Glutamatergic neuron (in vitro differentiated cells): ENCODE measurements at regions not wholly inside any gene's neighbourhood (a gene's known extent, or its start where the extent isn't known, plus 50 kb on each side); places are given as distances from the start of the nearest gene placed in this dataset.

ENCODE experiments used
- DNase-seq: peaks from one replicate; pipeline ENCODE4 v3.0.0; 2022
- H3K27ac Mint-ChIP-seq: one replicate; pipeline ENCODE4 v1.8.0; 2020; ENCODE audit warnings: mild to moderate bottlenecking, mixed read lengths, inconsistent platforms; ENCODE audit not compliant: unreplicated experiment
- H3K27me3 Mint-ChIP-seq: one replicate; pipeline ENCODE4 v1.8.0; 2020; ENCODE audit warnings: mild to moderate bottlenecking, moderate library complexity, mixed read lengths, inconsistent platforms; ENCODE audit not compliant: unreplicated experiment
- H3K36me3 Mint-ChIP-seq: one replicate; pipeline ENCODE4 v1.8.0; 2020; ENCODE audit warnings: mild to moderate bottlenecking, mixed read lengths, inconsistent platforms; ENCODE audit not compliant: unreplicated experiment
- H3K4me1 Mint-ChIP-seq: one replicate; pipeline ENCODE4 v1.8.0; 2020; ENCODE audit warnings: mild to moderate bottlenecking, low read depth, mixed read lengths, inconsistent platforms; ENCODE audit not compliant: unreplicated experiment
- H3K4me3 Mint-ChIP-seq: one replicate; pipeline ENCODE4 v1.8.0; 2020; ENCODE audit warnings: mild to moderate bottlenecking, mixed read lengths, inconsistent platforms; ENCODE audit not compliant: unreplicated experiment
- H3K9me3 Mint-ChIP-seq: one replicate; pipeline ENCODE4 v1.8.0; 2020; ENCODE audit warnings: mild to moderate bottlenecking, moderate library complexity, mixed read lengths, inconsistent platforms; ENCODE audit not compliant: unreplicated experiment
- CTCF ChIP-seq: fragments of 200-600 bp; sonication (generic); IDR thresholded peaks from one replicate; pipeline ENCODE4 v1.5.0; 2021; ENCODE audit not compliant: partially characterized antibody, unreplicated experiment

DNA sequence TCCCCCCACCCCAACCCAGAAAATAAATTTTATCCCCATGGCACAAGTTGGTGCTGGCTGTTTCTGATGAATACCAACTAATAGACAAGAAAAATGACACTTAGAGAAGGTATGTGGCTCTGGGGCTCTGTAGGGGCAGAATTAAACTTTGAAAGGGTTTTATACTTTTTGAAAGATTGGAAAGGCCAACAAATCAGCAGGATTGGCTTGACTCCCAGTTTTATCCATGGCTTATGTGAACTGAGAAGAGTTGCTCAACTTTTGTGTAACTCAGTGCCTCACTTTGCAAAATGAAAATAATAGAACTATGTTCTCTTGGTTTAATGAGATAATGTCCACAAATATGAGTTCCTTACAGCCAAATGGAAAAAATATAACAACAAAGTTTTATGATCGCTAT is 288.9 kb upstream of the KIF2A start:
- no peak for TF ChIP-seq CTCF
- DNase-seq: no peak
- no peaks in the 10 kb centered on the region for H3K9me3 Mint-ChIP-seq
- no peaks in the 10 kb centered on the region for H3K36me3 Mint-ChIP-seq
- no peaks in the 10 kb centered on the region for H3K4me1 Mint-ChIP-seq
- no peak overlapping the region for H3K27ac Mint-ChIP-seq
- no peak overlapping the region for H3K4me3 Mint-ChIP-seq
- no peaks in the 10 kb centered on the region for H3K27me3 Mint-ChIP-seq

DNA sequence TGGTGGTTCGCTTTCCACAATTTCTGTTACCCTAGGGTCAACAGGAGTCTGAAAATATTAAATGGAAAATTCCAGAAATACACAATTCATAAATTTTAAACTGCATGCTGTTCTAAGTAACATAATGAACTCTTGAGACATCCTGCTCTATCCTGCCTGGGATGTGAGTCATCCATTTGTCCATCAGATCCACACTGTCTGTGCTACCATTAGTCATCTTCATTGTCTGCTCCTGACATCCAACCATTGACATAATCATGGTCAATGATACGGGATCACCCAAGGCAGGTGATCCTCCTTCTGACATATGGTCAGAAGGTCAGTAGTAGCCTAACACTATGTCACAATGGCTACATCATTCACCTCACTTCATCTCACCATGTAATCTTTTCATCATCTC is 276.7 kb upstream of the KIF2A start:
- Mint-ChIP-seq H3K27me3 (peaks cover 1% of the 10 kb centered on the region), H3K9me3 (peaks cover 2% of the 10 kb centered on the region), H3K27ac (no peak overlapping the region), H3K4me3 (no peak overlapping the region), H3K36me3 (peaks cover 5% of the 10 kb centered on the region), H3K4me1 (no peaks in the 10 kb centered on the region)
- no peak for TF ChIP-seq CTCF
- DNase-seq: no peak

GRCh38 chr5:62030326-62030725 is 275.7 kb upstream of the KIF2A start:
- Mint-ChIP-seq H3K27ac (no peak overlapping the region), H3K27me3 (peaks cover 1% of the 10 kb centered on the region), H3K4me1 (no peaks in the 10 kb centered on the region), H3K4me3 (no peak overlapping the region), H3K9me3 (peaks cover 2% of the 10 kb centered on the region), H3K36me3 (peaks cover 5% of the 10 kb centered on the region)
- TF ChIP-seq CTCF: no peak
- DNase-seq: no peak

- H3K9me3 Mint-ChIP-seq: peaks cover 2% of the 10 kb centered on the region
- H3K4me1 Mint-ChIP-seq: peaks cover 8% of the 10 kb centered on the region
- DNase-seq: no peak
- no peak for TF ChIP-seq CTCF
- H3K27ac Mint-ChIP-seq: no peak overlapping the region
- no peaks in the 10 kb centered on the region for H3K36me3 Mint-ChIP-seq
- peaks cover 1% of the 10 kb centered on the region for H3K27me3 Mint-ChIP-seq
- H3K4me3 Mint-ChIP-seq: no peak overlapping the region
Measured at GRCh38 chr5:62038024-62038423, 268.0 kb upstream of the KIF2A start.

GRCh38 chr5:62041156-62041756 is 264.8 kb upstream of the KIF2A start:
- no peaks in the 10 kb centered on the region for H3K36me3 Mint-ChIP-seq
- peaks cover 1% of the 10 kb centered on the region for H3K27me3 Mint-ChIP-seq
- no peak overlapping the region for H3K27ac Mint-ChIP-seq

More at GRCh38 chr5:62041156-62041756, 264.8 kb upstream of the KIF2A start:
- no peaks in the 10 kb centered on the region for H3K9me3 Mint-ChIP-seq
- H3K4me3 Mint-ChIP-seq: no peak overlapping the region
- DNase-seq: no peak
- no peak for TF ChIP-seq CTCF
- H3K4me1 Mint-ChIP-seq: peaks cover 10% of the 10 kb centered on the region
